ENCODE measurements at regions not wholly inside any gene's neighbourhood (a gene's known extent, or its start where the extent isn't known, plus 50 kb on each side); places are given as distances from the start of the nearest gene placed in this dataset.

DNA sequence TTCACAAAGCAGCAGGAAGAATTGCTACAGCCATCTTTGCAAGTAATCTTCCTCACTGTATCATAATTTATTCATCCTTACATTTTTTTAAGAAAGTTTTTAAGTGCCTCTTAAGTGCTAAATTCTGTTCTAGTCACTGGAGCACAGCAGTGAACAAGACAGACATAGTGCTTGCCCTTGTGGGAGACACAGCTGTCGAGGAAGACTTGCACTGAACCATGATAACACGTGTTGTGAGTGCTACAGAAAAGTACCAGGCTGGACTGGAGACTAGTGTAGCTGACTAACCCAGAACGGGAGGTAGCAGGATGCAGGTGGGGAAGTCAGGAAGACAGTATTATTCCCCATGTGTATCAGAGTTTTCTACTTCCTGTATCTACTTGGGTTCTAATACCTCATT, 300.6 kb downstream of the TBL1XR1 start:
- TF ChIP-seq POLR2A (IDR thresholded peaks at IDR 0.05) = no peak
- TF ChIP-seq, protein P1, sequence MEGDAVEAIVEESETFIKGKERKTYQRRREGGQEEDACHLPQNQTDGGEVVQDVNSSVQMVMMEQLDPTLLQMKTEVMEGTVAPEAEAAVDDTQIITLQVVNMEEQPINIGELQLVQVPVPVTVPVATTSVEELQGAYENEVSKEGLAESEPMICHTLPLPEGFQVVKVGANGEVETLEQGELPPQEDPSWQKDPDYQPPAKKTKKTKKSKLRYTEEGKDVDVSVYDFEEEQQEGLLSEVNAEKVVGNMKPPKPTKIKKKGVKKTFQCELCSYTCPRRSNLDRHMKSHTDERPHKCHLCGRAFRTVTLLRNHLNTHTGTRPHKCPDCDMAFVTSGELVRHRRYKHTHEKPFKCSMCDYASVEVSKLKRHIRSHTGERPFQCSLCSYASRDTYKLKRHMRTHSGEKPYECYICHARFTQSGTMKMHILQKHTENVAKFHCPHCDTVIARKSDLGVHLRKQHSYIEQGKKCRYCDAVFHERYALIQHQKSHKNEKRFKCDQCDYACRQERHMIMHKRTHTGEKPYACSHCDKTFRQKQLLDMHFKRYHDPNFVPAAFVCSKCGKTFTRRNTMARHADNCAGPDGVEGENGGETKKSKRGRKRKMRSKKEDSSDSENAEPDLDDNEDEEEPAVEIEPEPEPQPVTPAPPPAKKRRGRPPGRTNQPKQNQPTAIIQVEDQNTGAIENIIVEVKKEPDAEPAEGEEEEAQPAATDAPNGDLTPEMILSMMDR (IDR thresholded peaks at IDR 0.05) = no peak
